ENCODE measurements at regions not wholly inside any gene's neighbourhood (a gene's known extent, or its start where the extent isn't known, plus 50 kb on each side); places are given as distances from the start of the nearest gene placed in this dataset.
"Not testable (repeated sequence)": the region's sequence is repeated elsewhere in the genome, so short reads cannot be mapped to it uniquely, and the experiment has no call there.

DNA sequence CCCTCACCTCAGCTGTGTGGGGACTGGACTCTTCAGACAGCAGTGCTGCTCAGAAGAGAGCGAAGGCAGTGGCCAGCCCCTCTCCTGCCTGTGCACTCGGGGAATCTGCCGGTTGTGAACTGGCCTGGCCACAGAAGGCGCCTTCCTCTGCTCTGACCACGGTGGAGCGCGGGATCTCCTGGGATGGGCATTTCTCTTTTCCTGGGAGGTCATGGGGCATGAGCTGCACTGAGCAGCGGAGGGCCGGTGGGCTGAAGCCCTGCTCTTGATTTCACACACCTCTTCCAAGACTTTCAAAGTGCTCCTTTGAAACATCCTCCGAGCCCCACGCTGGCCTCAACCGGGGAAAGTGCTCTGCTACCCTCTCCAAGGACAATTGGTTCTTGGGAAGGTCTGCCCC is 125.6 kb upstream of the FAM20C start:
- H3K9me3 Mint-ChIP-seq = no peaks in the 10 kb centered on the region
- no peak for DNase-seq
- H3K9me3 ChIP-seq = no peaks in the 10 kb centered on the region
- no peak for ATAC-seq (replicated peaks in 1 of 4)
- no peaks in the 10 kb centered on the region for H3K4me1 Mint-ChIP-seq
- H3K36me3 ChIP-seq (ENCODE audit: control insufficient read depth in 2 of 2, extremely low read depth in 1 of 2, insufficient read depth in 1 of 2, low read length in 1 of 2) = no peaks in the 10 kb centered on the region
- H3K4me3 Mint-ChIP-seq = no peak overlapping the region
- ChIA-PET CTCF (no interaction called here), POLR2A (no interaction called here)
- no peaks in the 10 kb centered on the region for H3K36me3 Mint-ChIP-seq
- no peak overlapping the region for H3K27ac ChIP-seq (ENCODE audit: low read length)
- peaks cover 0 to 39% of the 10 kb centered on the region in 2 experiments for H3K27me3 ChIP-seq (replicated peaks in 1 of 2; ENCODE audit: control insufficient read depth in 2 of 2, extremely low read depth in 1 of 2, insufficient read depth in 2 of 2, low read length in 1 of 2)
- H3K27me3 Mint-ChIP-seq = peaks cover 2 to 4% of the 10 kb centered on the region in 2 donors
- 95% methylated on average over 11 of the region's 12 CpGs for WGBS (ENCODE audit: insufficient coverage)
- no peak overlapping the region for H3K4me3 ChIP-seq (ENCODE audit: control insufficient read depth in 1 of 2, extremely low read depth in 1 of 2, low read length in 1 of 2)
- no peaks in the 10 kb centered on the region for H3K4me1 ChIP-seq (ENCODE audit: control insufficient read depth in 1 of 2, extremely low read depth in 1 of 2, insufficient read depth in 2 of 2, low read length in 2 of 2)
- no peak overlapping the region for H3K27ac Mint-ChIP-seq

DNA sequence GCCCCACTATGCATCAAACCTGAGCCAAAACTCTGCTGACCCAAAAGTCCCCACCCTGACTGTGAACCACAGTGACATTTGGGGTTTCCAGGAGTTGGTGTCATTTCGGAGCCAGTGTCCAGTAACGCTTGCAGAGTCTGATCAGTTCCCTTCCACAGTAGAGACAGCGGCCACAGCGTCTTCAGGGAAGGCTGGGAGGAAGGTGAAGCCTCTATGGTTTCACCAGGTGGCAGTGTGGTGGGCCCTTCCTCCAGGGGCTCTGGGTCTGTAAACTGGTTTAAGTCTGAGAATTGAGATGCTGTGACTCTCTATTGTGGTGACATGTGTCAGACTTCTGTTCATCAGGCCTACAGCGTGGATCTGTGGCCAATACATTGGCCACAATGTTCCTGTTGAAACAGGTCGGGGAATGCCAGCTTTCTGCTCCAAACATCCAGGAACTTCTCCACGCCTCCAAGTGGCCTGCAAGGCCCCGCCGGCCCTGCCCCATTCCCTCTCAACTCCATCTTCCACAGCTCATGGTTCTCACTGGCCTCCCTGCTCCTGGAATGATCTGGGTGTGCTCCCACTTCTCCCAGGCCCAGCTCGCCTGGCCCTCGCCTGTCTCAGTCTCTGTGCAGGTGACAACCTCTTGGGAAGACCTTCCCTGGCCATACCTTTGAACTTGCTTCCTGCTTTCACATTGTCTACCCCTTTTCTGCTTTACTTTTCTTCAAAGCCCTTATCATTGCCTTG is 124.5 kb upstream of the FAM20C start:
- H3K27ac ChIP-seq (ENCODE audit: low read length) = no peak overlapping the region
- ChIA-PET POLR2A (no interaction called here), CTCF (no interaction called here)
- no peaks in the 10 kb centered on the region for H3K4me1 ChIP-seq (ENCODE audit: control insufficient read depth in 1 of 2, extremely low read depth in 1 of 2, insufficient read depth in 2 of 2, low read length in 2 of 2)
- Mint-ChIP-seq H3K9me3 (no peaks in the 10 kb centered on the region), H3K27me3 (peaks cover 2 to 4% of the 10 kb centered on the region in 2 donors), H3K36me3 (no peaks in the 10 kb centered on the region), H3K27ac (no peak overlapping the region), H3K4me1 (no peaks in the 10 kb centered on the region), H3K4me3 (no peak overlapping the region)
- WGBS (ENCODE audit: insufficient coverage) = 84% methylated on average over 11 of the region's 11 CpGs
- H3K27me3 ChIP-seq (replicated peaks in 1 of 2; ENCODE audit: control insufficient read depth in 2 of 2, extremely low read depth in 1 of 2, insufficient read depth in 2 of 2, low read length in 1 of 2) = peaks cover 0 to 30% of the 10 kb centered on the region in 2 experiments
- no peaks in the 10 kb centered on the region for H3K9me3 ChIP-seq
- no peak for DNase-seq
- no peaks in the 10 kb centered on the region for H3K36me3 ChIP-seq (ENCODE audit: control insufficient read depth in 2 of 2, extremely low read depth in 1 of 2, insufficient read depth in 1 of 2, low read length in 1 of 2)
- no peak overlapping the region for H3K4me3 ChIP-seq (ENCODE audit: control insufficient read depth in 1 of 2, extremely low read depth in 1 of 2, low read length in 1 of 2)
- no peak for ATAC-seq (replicated peaks in 1 of 4)

DNA sequence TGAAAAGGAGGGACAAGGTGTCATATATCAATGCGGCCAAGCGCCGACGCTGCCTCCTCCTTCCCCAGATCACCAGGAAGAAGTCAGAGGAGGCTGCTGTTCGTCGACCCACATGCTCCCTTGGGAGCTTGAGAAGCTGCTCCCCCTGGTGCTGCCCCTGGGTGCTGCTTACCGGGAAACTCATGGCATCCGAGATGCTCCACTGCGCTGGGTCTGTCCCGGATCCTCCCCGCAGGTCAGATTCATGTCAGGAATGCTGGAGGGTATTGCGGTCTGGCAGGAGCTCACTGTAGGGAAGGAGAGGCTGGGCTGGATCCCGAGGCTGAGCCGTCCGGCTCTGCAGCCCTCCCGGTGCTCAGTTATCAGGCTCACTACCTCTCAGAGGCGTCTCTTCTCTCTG is 123.7 kb upstream of the FAM20C start:
- H3K4me1 Mint-ChIP-seq = no peaks in the 10 kb centered on the region

DNA sequence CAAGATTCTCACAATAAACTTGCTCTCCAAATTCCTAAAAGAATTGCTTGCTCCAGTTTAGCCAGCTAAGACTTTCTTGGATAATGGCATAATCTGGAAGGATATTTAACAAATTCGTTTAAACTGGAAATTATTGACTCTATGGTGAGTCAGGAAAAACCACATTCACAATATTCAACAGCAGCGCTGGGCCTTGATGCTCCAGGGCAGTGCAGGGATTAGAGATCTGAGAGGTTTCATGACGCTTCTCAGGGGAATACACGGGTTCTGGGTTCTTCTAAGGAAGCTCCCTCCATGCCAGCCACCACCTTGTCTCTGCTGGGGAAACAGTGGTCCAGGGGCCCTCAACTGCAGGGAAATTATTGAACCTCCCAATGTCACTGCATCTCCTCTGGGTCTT is 123.3 kb upstream of the FAM20C start:
- H3K4me3 Mint-ChIP-seq; H3K27me3 Mint-ChIP-seq; ATAC-seq (replicated peaks in 1 of 4); H3K9me3 Mint-ChIP-seq; H3K27ac Mint-ChIP-seq; H3K36me3 Mint-ChIP-seq; H3K4me1 ChIP-seq (ENCODE audit: control insufficient read depth in 1 of 2, extremely low read depth in 1 of 2, insufficient read depth in 2 of 2, low read length in 2 of 2); DNase-seq; H3K36me3 ChIP-seq (ENCODE audit: control insufficient read depth in 2 of 2, extremely low read depth in 1 of 2, insufficient read depth in 1 of 2, low read length in 1 of 2); H3K4me3 ChIP-seq (ENCODE audit: control insufficient read depth in 1 of 2, extremely low read depth in 1 of 2, low read length in 1 of 2); H3K4me1 Mint-ChIP-seq; H3K27ac ChIP-seq (ENCODE audit: low read length); CTCF ChIA-PET; POLR2A ChIA-PET; H3K9me3 ChIP-seq: not testable (repeated sequence)
- peaks cover 0 to 22% of the 10 kb centered on the region in 2 experiments for H3K27me3 ChIP-seq (replicated peaks in 1 of 2; ENCODE audit: control insufficient read depth in 2 of 2, extremely low read depth in 1 of 2, insufficient read depth in 2 of 2, low read length in 1 of 2)
- no CpG with 5 or more reads among the region's 4 CpGs for WGBS (ENCODE audit: insufficient coverage)

More for the DNA sequence above, 123.7 kb upstream of the FAM20C start:
- H3K36me3 Mint-ChIP-seq = no peaks in the 10 kb centered on the region
- H3K4me3 Mint-ChIP-seq = no peak overlapping the region
- ATAC-seq (replicated peaks in 1 of 4) (no peak), DNase-seq (no peak)
- POLR2A ChIA-PET = no interaction called here
- Histone ChIP-seq H3K36me3 (ENCODE audit: control insufficient read depth in 2 of 2, extremely low read depth in 1 of 2, insufficient read depth in 1 of 2, low read length in 1 of 2) (no peaks in the 10 kb centered on the region), H3K4me3 (ENCODE audit: control insufficient read depth in 1 of 2, extremely low read depth in 1 of 2, low read length in 1 of 2) (no peak overlapping the region), H3K9me3 (no peaks in the 10 kb centered on the region), H3K4me1 (ENCODE audit: control insufficient read depth in 1 of 2, extremely low read depth in 1 of 2, insufficient read depth in 2 of 2, low read length in 2 of 2) (no peaks in the 10 kb centered on the region), H3K27me3 (replicated peaks in 1 of 2; ENCODE audit: control insufficient read depth in 2 of 2, extremely low read depth in 1 of 2, insufficient read depth in 2 of 2, low read length in 1 of 2) (peaks cover 0 to 23% of the 10 kb centered on the region in 2 experiments), H3K27ac (ENCODE audit: low read length) (no peak overlapping the region)
- 82% methylated on average over 10 of the region's 17 CpGs for WGBS (ENCODE audit: insufficient coverage)
- CTCF ChIA-PET = no interaction called here
- no peak overlapping the region for H3K27ac Mint-ChIP-seq
- H3K9me3 Mint-ChIP-seq = no peaks in the 10 kb centered on the region
- H3K27me3 Mint-ChIP-seq = peaks cover 2 to 4% of the 10 kb centered on the region in 2 donors

DNA sequence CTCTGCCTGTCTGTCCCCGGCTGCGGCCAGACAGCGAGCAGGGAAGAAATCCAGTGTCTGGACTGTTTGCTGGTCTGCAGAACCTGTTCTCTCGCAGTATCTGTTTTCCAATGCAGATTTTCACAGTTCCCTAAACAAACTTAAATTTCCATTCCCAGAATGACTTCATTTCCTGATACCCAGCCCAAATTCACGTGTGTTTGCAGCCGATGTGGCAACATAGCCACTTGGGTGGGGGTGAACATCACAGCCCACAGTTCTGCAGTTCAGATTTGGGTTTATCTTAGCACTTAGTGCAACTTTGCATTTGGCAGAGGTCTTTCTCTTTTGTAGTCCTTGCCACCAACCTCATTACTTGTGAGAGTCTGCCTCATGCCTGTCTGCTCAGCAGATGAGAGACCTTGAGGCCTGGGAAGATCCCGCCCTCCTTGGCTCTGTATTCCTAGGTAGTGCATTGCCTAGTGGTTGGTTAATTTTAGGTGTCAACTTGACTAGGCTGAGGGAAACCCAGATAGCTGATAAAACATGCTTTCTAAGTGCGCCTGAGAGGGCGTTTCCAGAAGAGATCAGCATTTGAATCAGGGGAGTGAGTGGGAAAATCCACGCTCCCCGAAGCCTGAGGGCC is 122.8 kb upstream of the FAM20C start:
- H3K4me3 Mint-ChIP-seq; H3K9me3 ChIP-seq; H3K36me3 ChIP-seq (ENCODE audit: control insufficient read depth in 2 of 2, extremely low read depth in 1 of 2, insufficient read depth in 1 of 2, low read length in 1 of 2); H3K4me1 ChIP-seq (ENCODE audit: control insufficient read depth in 1 of 2, extremely low read depth in 1 of 2, insufficient read depth in 2 of 2, low read length in 2 of 2); CTCF ChIA-PET; H3K36me3 Mint-ChIP-seq; H3K27ac ChIP-seq (ENCODE audit: low read length); POLR2A ChIA-PET; DNase-seq; H3K9me3 Mint-ChIP-seq; H3K4me3 ChIP-seq (ENCODE audit: control insufficient read depth in 1 of 2, extremely low read depth in 1 of 2, low read length in 1 of 2); H3K27me3 Mint-ChIP-seq; ATAC-seq (replicated peaks in 1 of 4); H3K4me1 Mint-ChIP-seq; H3K27ac Mint-ChIP-seq: not testable (repeated sequence)
- WGBS (ENCODE audit: insufficient coverage) = no CpG with 5 or more reads among the region's 11 CpGs
- peaks cover 0 to 18% of the 10 kb centered on the region in 2 experiments for H3K27me3 ChIP-seq (replicated peaks in 1 of 2; ENCODE audit: control insufficient read depth in 2 of 2, extremely low read depth in 1 of 2, insufficient read depth in 2 of 2, low read length in 1 of 2)

DNA sequence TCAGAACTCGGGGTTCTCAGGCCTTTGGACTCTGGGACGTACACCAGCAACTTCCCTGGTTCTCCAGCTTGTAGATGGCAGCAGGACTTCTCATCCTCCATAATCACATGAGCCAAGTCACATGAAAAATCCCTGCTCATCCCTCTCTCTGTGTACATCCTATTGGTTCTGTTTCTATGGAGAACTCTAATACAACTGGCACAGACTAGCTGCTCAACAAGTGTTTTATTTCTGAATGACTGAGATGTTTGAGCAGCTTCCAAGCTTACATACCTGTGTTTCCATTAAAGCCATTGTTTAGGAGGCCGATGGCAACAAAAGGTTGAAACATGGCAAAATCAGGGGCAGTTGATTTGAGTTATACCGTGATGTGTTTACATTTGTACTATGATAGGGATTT is 122.2 kb upstream of the FAM20C start:
- H3K27ac Mint-ChIP-seq; H3K9me3 ChIP-seq; H3K27ac ChIP-seq (ENCODE audit: low read length); H3K4me1 ChIP-seq (ENCODE audit: control insufficient read depth in 1 of 2, extremely low read depth in 1 of 2, insufficient read depth in 2 of 2, low read length in 2 of 2); H3K36me3 ChIP-seq (ENCODE audit: control insufficient read depth in 2 of 2, extremely low read depth in 1 of 2, insufficient read depth in 1 of 2, low read length in 1 of 2); CTCF ChIA-PET; H3K9me3 Mint-ChIP-seq; H3K27me3 Mint-ChIP-seq; POLR2A ChIA-PET; DNase-seq; H3K36me3 Mint-ChIP-seq; H3K4me3 ChIP-seq (ENCODE audit: control insufficient read depth in 1 of 2, extremely low read depth in 1 of 2, low read length in 1 of 2); ATAC-seq (replicated peaks in 1 of 4); H3K4me1 Mint-ChIP-seq; H3K4me3 Mint-ChIP-seq: not testable (repeated sequence)
- 100% methylated on average over 1 of the region's 4 CpGs for WGBS (ENCODE audit: insufficient coverage)
- H3K27me3 ChIP-seq (replicated peaks in 1 of 2; ENCODE audit: control insufficient read depth in 2 of 2, extremely low read depth in 1 of 2, insufficient read depth in 2 of 2, low read length in 1 of 2) = peaks cover 0 to 12% of the 10 kb centered on the region in 2 experiments

Measured in T-cell (primary cell).